GM12878 (cell line): ENCODE measurements at regions not wholly inside any gene's neighbourhood (a gene's known extent, or its start where the extent isn't known, plus 50 kb on each side); places are given as distances from the start of the nearest gene placed in this dataset.

Experiments
- ATAC-seq: fragments of 200-7000 bp; cut with Tn5 transposase; 3 replicates; pipeline ENCODE4 v1.9.1; 2020; ENCODE audit warnings: mild to moderate bottlenecking, moderate library complexity
- BruUV-seq: library from RNA; stranded (reverse); fragments of 400-500 nt; replicated peaks from 2 replicates; lab custom pipeline; 2021; lab: Mats Ljungman, UMichigan
- CTCF ChIA-PET: fragments of 300-600 bp; sonication (Branson Sonifier 250); formaldehyde crosslinking; extraction: SDS; loops from one replicate; lab custom pipeline; 2021; ENCODE audit warnings: inconsistent platforms; lab: Yijun Ruan, JAX
- POLR2A ChIA-PET: fragments of 350-600 bp; formaldehyde crosslinking; extraction: SDS; loops from one replicate; lab custom pipeline; 2021; ENCODE audit warnings: inconsistent platforms; lab: Charles Lee
- RAD21 ChIA-PET: fragments of 300-600 bp; sonication (Branson Sonifier 250); formaldehyde crosslinking; loops from one replicate; lab custom pipeline; 2023; ENCODE audit warnings: antibody characterized with exemption; ENCODE audit not compliant: unreplicated experiment; lab: Charles Lee
- SMC1A ChIA-PET: fragments of 300-600 bp; sonication (Branson Sonifier 250); formaldehyde crosslinking; loops from one replicate; lab custom pipeline; 2023; ENCODE audit not compliant: unreplicated experiment, uncharacterized antibody; lab: Charles Lee
- DNase-seq: peaks from one replicate; pipeline ENCODE4 v3.0.0-alpha.2; 2011; ENCODE audit warnings: low read depth, low spot score
- FAIRE-seq: peaks from 3 replicates; lab custom pipeline; 2011; peaks lifted over from hg19 to GRCh38; lab: Jason Lieb, UNC
- H2AFZ ChIP-seq: 2 replicates; pipeline ENCODE4 v1.6.0; 2011; ENCODE audit warnings: low read depth, low read length, control low read depth; ENCODE audit not compliant: control insufficient read depth
- H3K27ac ChIP-seq: 2 replicates; pipeline ENCODE4 v1.5.1; 2011; ENCODE audit warnings: control low read depth; ENCODE audit not compliant: control insufficient read depth, insufficient read depth
- H3K27me3 ChIP-seq, 2 experiments: replicated peaks in 1 of 2; 2 replicates each; pipeline versions ENCODE4 v1.6.0 to v1.6.1; 2011; ENCODE audit warnings: low read length in 1 of 2; ENCODE audit not compliant: control insufficient read depth in 2 of 2, insufficient read depth in 2 of 2
- H3K36me3 ChIP-seq, 2 experiments: 2 replicates each; pipeline ENCODE4 v1.5.1; 2011; ENCODE audit warnings: low read length in 1 of 2; ENCODE audit not compliant: control insufficient read depth in 2 of 2, insufficient read depth in 2 of 2
- H3K4me1 ChIP-seq: 2 replicates; pipeline ENCODE4 v1.6.1; 2011; ENCODE audit warnings: mild to moderate bottlenecking, low read length, moderate library complexity, mixed read lengths; ENCODE audit not compliant: control insufficient read depth, insufficient read depth
- H3K4me2 ChIP-seq: 2 replicates; pipeline ENCODE4 v1.6.0; 2011; ENCODE audit warnings: control low read depth; ENCODE audit not compliant: control insufficient read depth, insufficient read depth
- H3K4me3 ChIP-seq: fragments of 200-600 bp; sonication (generic); 2 replicates; pipeline ENCODE4 v1.5.1; 2016
- H3K79me2 ChIP-seq: 2 replicates; pipeline ENCODE4 v1.6.0; 2011; ENCODE audit warnings: low read length; ENCODE audit not compliant: control insufficient read depth, insufficient read depth
- H3K9ac ChIP-seq: 2 replicates; pipeline ENCODE4 v1.8.0; 2011; ENCODE audit warnings: low read length, control low read depth, mixed read lengths; ENCODE audit not compliant: control insufficient read depth, insufficient read depth
- H3K9me3 ChIP-seq: replicated peaks from 3 replicates; pipeline ENCODE4 v1.5.1; 2011; ENCODE audit warnings: mild to moderate bottlenecking, low read length; ENCODE audit not compliant: control insufficient read depth, insufficient read depth
- H4K20me1 ChIP-seq: 2 replicates; pipeline ENCODE4 v1.6.0; 2011; ENCODE audit not compliant: control insufficient read depth, insufficient read depth
- DPF2 ChIP-seq: fragments of 450-650 bp; IDR thresholded peaks from 2 replicates; pipeline ENCODE4 v1.6.1; 2017; ENCODE audit warnings: mild to moderate bottlenecking
- E2F8 ChIP-seq: fragments of 450-650 bp; IDR thresholded peaks from 2 replicates; pipeline ENCODE4 v1.6.1; 2018; ENCODE audit warnings: mild to moderate bottlenecking, low read depth, moderate library complexity; ENCODE audit not compliant: partially characterized antibody
- HSF1 ChIP-seq: fragments of 150-350 bp; IDR thresholded peaks from 2 replicates; pipeline ENCODE4 v1.6.1; 2014; ENCODE audit warnings: mild to moderate bottlenecking, low read depth, low read length
- IRF5 ChIP-seq: fragments of 450-650 bp; IDR thresholded peaks from 2 replicates; pipeline ENCODE4 v1.6.1; 2017; ENCODE audit warnings: borderline replicate concordance
- NKRF ChIP-seq: fragments of 450-650 bp; conservative IDR thresholded peaks from 2 replicates; pipeline ENCODE4 v1.6.1; 2017; ENCODE audit warnings: mild to moderate bottlenecking, moderate library complexity
- PAX5 ChIP-seq: IDR thresholded peaks from 2 replicates; pipeline ENCODE4 v1.6.1; 2011; ENCODE audit warnings: low read depth, low read length, borderline replicate concordance
- POLR2AphosphoS5 ChIP-seq: IDR thresholded peaks from 2 replicates; pipeline ENCODE4 v1.6.1; 2011; ENCODE audit warnings: mild to moderate bottlenecking, low read length, inconsistent platforms
- SMARCA5 ChIP-seq: fragments of 450-650 bp; IDR thresholded peaks from 2 replicates; pipeline ENCODE4 v1.6.1; 2017; ENCODE audit warnings: mild to moderate bottlenecking
- TCF7 ChIP-seq: IDR thresholded peaks from 2 replicates; pipeline ENCODE4 v1.6.1; 2014; ENCODE audit warnings: antibody characterized with exemption, borderline replicate concordance
- WGBS: methylation state at CpG from one replicate; pipeline ENCODE4 v1.1.6; 2016; ENCODE audit warnings: low lambda C conversion rate; ENCODE audit not compliant: insufficient replicate concordance, insufficient coverage; ENCODE audit errors: missing lambda C conversion rate; 5-methylcytosine and 5-hydroxymethylcytosine counted together
- in situ Hi-C: fragments of 300-500 bp; cut with MboI; formaldehyde crosslinking; loops from 9 replicates; pipeline ENCODE4 v1.14.3; 2018; ENCODE audit warnings: mixed read lengths
- intact Hi-C: fragments of 100-400 bp; cut with micrococcal nuclease; formaldehyde crosslinking; loops from one replicate; pipeline ENCODE4 v1.14.2; 2022; ENCODE audit not compliant: unreplicated experiment

GRCh38 chr3:144252896-144253295, 281.3 kb downstream of the DIPK2A start:
- Histone ChIP-seq H3K4me1 (no peaks in the 10 kb centered on the region), H3K27me3 (no peaks in the 10 kb centered on the region), H3K9me3 (no peaks in the 10 kb centered on the region; the same call in 2 of the 3 replicates), H3K4me2 (no peak overlapping the region), H3K9ac (no peak overlapping the region), H2AFZ (no peak overlapping the region), H4K20me1 (no peaks in the 10 kb centered on the region), H3K79me2 (no peaks in the 10 kb centered on the region), H3K27ac (no peak overlapping the region), H3K36me3 (no peaks in the 10 kb centered on the region), H3K4me3 (no peak overlapping the region)
- FAIRE-seq: no peak
- no peak for ATAC-seq
- ChIA-PET POLR2A (no interaction called here), CTCF (no interaction called here), SMC1A (interaction anchor here (1.1 to 1.3 kb wide), 2 partner anchors 8 to 276 kb away, joined by 3 read pairs; no protein-coding TSS in a partner anchor), RAD21 (no interaction called here)
- 22% methylated on average over 3 of the region's 3 CpGs for WGBS
- in situ Hi-C loops (no loop called here), intact Hi-C loops (no loop called here)
- DNase-seq: no peak
- TF ChIP-seq TCF7 (no peak), DPF2 (no peak)
- no TSS peak for BruUV-seq

GRCh38 chr3:144257381-144257780, 285.8 kb downstream of the DIPK2A start:
- intact Hi-C loops: no loop called here
- no peak for ATAC-seq
- H3K36me3 ChIP-seq: no peaks in the 10 kb centered on the region
- CTCF ChIA-PET: interaction anchor here (1.1 kb wide), 1 partner anchor 9 kb away, joined by 3 read pairs; no protein-coding TSS in a partner anchor
- H3K9me3 ChIP-seq: no peaks in the 10 kb centered on the region; the same call in 2 of the 3 replicates
- no peak for DNase-seq
- WGBS: 63% methylated on average over 2 of the region's 2 CpGs
- POLR2A ChIA-PET: interaction anchor here (1.0 kb wide), 1 partner anchor 12 kb away, joined by 4 read pairs; no protein-coding TSS in a partner anchor
- FAIRE-seq: no peak
- H3K27me3 ChIP-seq: no peaks in the 10 kb centered on the region
- SMC1A ChIA-PET: interaction anchor here (0.9 kb wide), 2 partner anchors 37 to 281 kb away, joined by 3 to 4 read pairs; no protein-coding TSS in a partner anchor
- H3K27ac ChIP-seq: no peak overlapping the region
- H3K4me3 ChIP-seq: no peak overlapping the region
- in situ Hi-C loops: no loop called here
- RAD21 ChIA-PET: interaction anchor here (0.7 kb wide), 1 partner anchor 8 kb away, joined by 3 read pairs; no protein-coding TSS in a partner anchor
- H3K79me2 ChIP-seq: no peaks in the 10 kb centered on the region
- no peak overlapping the region for H3K4me2 ChIP-seq
- H4K20me1 ChIP-seq: no peaks in the 10 kb centered on the region
- H3K4me1 ChIP-seq: no peaks in the 10 kb centered on the region
- H3K9ac ChIP-seq: no peak overlapping the region
- H2AFZ ChIP-seq: no peak overlapping the region; the same call in 1 of the 2 replicates
- no TSS peak for BruUV-seq
- TF ChIP-seq SMARCA5: no peak
- TF ChIP-seq POLR2AphosphoS5: no peak
- no peak for TF ChIP-seq HSF1
- TF ChIP-seq NKRF: no peak
- TF ChIP-seq IRF5: no peak
- no peak for TF ChIP-seq PAX5
- no peak for TF ChIP-seq E2F8
